NCI-H446 (cell line): ENCODE measurements at regions not wholly inside any gene's neighbourhood (a gene's known extent, or its start where the extent isn't known, plus 50 kb on each side); places are given as distances from the start of the nearest gene placed in this dataset.

ENCODE experiments used
- DNase-seq, 2 experiments: peaks; one replicate each; lab custom pipeline; 2025; lab: John Stamatoyannopoulos, UW

DNA sequence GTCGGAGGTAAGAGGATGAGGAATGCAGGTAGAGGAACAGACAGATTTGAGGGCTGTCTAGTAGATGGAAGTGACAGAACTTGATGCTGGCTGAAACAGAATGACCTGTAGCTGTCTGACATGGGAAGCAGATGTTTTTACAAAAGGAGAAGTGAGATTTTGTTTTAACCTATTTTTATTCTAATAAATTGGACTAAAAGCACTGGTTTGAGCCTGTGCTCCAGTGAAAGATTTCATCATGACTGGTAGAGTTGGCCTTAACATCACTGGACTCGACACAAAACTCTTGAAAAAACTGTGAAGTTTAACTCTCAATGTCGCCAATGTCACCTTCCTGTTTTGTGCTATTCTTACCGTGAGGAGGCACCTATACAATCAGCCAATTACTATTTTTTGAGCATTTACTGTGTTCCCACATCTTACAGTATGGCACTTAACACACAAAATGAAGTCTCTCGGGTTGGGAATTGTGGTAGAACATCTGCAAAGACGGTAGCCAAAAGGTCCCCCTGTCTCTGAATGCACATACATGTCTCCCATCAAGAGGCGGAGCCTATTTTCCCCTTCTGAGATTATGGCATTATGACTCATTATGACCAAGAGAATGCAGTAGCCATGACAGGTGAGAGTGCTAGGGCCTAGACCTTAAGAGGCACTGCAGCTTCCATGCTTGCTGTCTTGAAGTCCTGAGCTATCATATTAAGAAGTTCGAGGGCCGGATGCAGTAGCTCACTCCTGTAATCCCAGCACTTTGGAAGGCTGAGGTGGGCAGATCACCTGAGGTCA, 93.2 kb downstream of the FOXF2 start:
- DNase-seq, result no peak

DNA sequence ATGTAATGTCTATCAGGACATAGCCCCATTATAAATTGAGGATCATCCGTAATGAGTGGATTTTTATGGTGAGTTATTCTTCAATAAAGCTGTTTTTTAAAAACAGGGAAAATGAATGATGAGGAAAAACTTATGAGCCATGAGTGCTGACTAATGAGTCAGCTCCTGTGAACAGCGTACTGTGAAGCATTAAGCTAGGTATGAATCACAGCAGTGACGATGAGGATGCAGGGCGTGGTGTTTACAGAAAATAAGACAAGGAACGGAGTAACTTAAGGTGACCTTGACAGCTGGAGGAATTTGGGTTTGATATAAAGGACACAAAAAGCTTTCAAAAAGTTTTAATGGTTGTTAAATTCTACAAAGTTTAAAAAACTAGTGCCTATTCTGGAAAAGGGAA, 96.3 kb downstream of the FOXF2 start:
- no peak for DNase-seq

DNA sequence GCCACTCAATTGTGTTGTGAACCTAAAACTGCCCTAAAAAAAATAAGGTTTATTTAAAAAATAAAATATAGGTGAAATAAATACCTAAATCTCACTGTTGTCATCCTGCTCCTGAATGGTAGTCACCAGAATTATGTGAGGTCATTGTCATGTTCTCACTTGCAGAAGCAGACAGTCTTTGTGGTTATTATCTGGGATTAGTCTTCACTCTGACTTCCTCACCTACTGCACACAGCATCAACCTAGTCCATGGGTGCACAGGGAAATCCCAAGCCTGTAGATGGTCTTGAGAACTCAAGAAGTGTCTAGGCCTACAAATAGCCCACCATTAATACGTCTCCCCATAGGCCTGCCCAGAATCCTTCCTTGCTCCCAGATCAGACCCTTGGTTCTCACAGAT, 97.0 kb downstream of the FOXF2 start:
- DNase-seq, result no peak

DNA sequence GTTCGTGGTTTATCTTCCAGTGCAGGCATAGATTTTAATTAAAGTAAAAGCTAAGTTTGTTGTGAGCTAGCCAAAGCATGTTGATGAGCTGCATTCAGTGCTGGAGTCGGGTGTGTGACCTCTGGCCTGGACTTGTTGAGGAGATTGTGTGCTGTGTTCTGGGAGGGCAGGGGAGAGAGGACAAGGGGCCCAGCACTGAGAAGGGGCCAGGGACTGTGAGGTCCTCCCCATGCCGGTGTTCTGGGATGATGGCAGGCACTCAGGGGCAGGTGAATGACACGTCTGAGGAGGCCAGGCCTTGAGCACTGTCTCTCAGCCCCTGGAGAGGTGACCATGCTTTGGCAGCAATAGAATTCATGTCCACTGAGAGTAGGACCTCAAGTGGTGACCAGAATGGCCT, 97.9 kb downstream of the FOXF2 start:
- no peak for DNase-seq

DNA sequence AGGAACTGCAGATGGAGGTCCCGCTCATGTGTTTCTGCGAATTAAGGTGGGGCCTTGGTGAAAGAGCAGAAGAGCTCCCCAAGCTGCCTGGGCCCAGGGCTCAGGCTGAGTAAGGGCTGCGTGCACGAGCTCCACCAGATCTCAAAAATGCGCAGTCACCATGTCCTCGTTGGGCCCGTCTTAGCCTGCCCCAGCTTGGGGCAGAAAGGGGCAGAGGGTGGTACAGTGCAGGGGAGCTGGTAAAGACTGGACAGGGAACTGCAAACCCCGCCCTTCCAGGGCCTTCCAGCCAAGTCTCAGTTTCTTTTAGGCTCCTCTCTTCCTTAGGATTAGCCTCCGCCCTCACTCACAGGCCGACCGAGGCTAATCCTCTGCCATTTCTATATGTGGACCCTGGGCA, 101.6 kb downstream of the FOXF2 start:
- DNase-seq, result no peak

DNA sequence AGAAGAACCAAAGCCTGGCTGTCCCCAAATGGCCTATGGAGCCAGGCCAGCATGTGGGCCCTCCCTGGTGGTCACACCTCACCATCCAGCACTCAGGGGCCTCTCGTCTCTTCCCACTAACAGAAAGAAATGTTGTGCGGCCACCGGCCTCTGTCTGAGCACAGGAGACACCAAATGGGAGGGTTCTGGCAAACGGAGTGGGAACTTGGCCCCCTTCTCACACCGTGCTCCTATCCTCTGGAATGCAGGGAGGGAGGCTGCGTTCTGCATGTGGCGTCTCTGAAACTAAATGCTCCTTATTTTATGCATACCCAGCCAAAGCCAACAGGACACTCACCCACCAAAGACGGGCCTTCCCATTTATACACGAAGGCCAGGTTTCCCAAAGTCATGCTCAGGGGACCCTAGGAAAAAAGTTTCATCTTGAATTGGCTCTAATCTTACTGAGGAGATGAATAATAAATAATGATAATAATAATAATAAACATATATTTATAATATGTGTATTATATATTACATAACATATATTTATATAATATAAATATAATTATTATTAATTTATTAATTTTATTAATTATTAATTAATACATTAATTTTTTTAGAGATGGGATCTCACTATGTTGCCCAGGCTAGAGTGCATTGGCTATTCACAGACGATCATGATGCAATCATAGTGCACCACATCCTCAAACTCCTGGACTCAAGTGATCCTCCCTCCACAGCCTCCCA, 102.4 kb downstream of the FOXF2 start:
- DNase-seq, result no peak

GRCh38 chr6:1494671-1495070, 105.3 kb downstream of the FOXF2 start:
- DNase-seq, result peak in 1 of 2 experiments; percentile 53

DNA sequence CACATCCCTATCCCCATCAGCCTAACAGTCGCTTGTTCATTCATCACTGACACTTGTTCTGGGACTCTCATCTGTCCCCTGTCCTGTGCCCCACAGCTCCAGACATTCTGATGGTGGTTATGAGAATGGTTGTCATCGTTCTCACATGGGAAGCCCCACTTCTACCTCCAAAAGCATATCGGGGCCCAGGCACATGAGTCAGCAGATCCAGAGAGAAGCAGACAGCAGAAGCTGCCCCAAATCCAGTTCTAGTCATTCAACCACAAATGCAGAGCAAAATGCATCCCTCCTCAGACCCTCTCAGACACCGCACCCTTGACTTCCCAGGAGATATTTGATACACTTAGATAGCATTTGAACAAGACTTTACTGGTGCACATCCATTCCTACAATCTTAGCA, 106.0 kb downstream of the FOXF2 start:
- DNase-seq, result no peak

- no peak for DNase-seq
Measured at GRCh38 chr6:1496092-1496491, 106.7 kb downstream of the FOXF2 start.

DNA sequence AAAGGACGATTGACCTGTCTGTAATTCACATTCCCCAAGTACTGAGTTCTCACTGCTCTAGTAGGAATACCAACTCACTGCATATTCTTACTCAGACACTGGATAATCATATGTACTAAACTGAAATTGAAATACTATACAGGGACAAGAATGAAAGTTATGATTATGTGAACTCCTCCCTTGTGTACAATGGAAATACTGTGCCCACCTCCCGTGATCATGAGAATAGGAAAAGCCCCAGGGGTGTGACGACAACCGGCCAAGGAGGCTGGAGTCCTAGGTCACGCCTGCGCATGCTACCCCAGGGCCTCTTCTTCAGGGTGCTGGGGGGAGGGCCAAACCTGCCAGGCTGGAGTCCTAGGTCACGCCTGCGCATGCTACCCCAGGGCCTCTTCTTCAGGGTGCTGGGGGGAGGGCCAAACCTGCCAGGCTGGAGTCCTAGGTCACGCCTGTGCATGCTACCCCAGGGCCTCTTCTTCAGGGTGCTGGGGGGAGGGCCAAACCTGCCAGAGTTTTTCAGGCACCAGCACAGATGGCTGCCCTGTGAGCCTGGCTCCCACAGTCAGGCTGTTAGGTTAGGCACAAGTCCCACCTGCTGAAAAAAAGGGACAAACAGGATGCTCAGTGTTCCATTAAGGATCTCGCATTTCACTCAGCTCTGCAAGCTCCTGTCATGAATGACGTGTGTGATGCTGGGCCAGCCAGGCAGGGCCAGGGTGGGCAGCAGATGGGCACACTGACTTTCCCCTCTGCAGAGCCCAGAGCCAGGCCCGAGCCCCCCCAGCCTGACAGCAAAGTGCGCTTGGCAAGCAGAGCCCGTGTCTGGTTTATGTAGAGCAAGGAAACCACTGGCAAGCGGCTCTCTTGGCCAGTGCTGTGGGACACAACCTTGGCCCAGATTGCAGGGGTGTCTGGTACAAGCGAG, 107.7 kb downstream of the FOXF2 start:
- peak in 1 of 2 experiments; percentile 75 for DNase-seq

- no peak for DNase-seq
Measured at GRCh38 chr6:1497761-1498105, 108.4 kb downstream of the FOXF2 start.

DNA sequence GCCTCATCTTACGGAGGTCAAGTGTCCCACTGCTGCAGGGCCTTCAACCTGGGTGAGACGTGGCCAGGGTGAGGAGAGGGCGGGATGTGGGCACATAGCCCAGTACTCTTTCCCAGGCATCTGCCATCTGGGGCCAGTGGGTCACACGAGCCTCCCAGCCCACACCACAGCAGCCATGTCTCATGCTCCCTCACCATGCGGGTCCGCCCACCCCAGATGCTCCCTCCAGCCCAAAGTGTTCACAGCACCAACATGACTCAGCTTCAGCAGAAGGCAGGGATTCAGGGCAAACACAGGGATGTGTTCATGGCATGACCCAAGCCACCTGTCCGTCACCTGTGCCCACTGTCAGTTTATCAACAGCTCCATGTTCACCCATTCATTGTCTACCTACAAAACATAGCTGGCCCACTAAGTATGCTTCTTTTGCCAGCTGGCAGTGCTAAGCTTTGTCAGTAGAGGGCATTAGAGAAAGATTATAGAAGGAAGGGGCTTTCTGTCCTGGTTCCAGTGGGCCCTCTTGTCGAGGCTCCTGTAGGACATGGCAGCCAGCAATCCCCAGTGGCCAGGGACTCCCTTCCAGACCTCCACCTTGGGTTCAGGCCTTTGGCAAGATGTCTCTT, 109.2 kb downstream of the FOXF2 start:
- peak in 1 of 2 experiments; percentile 10 for DNase-seq

GRCh38 chr6:1499777-1500176, 109.9 kb upstream of the FOXC1 start:
- DNase-seq, result no peak

- no peak for DNase-seq
Measured at GRCh38 chr6:1500913-1501312, 108.8 kb upstream of the FOXC1 start.

DNA sequence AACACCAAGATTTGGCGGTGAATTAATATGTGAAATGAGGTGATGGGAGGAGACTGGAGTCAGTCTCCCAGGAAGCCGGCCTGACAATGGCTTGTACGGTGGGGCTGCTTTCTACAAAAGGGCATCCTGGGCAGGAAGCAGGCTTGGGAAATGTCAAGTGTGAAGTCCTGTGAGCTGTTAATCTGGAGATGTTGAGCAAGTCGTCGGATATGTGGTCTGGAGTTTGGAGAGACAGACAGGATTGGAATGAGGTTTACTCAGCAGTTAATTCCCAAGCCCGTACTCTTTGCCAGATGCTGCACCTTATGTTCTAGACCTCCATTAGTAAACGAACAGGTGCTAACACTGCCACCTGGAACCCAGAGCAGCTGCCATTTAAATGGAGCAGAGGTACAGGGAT, 107.7 kb upstream of the FOXC1 start:
- no peak for DNase-seq

DNA sequence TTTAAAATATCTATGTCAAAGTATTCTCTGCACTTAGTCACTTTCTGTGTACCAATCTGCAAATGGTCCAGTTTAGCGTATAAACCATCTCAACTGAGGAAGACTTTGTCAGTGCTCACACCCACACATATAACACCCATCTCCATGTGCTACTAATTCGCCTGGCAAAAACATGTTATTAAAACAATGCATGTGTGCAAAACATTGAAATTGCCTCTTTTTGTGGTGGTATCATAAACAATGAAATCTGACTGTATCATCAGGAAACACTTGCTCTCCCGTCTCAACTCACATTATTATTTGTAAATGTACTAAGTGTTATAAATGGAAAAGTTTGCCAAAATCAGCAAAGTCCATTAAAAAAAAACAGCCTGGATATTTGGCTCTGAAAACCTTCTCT, 105.9 kb upstream of the FOXC1 start:
- DNase-seq, result no peak

- no peak for DNase-seq
Measured at GRCh38 chr6:1504465-1504864, 105.2 kb upstream of the FOXC1 start.

- no peak for DNase-seq
Measured at GRCh38 chr6:1507251-1507650, 102.5 kb upstream of the FOXC1 start.

DNA sequence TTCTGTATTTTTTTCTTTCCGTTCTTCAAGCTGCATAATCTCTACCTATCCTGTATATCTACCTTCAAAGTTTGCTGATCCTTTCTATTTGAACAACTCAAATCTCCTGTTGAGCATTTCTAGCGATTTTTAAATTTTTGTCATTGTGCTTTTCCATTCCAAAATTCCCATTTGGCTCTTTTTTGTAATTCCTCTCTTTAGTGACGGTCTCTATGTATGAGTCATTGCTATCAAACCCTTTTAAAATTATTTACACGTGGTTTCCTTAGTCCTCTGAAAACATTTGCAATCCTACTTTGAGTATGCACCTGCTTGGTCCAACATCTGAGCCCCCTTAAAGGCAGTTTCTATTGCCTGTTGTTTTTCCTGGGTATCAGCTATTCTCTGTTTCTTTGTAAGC, 100.5 kb upstream of the FOXC1 start:
- no peak for DNase-seq

DNA sequence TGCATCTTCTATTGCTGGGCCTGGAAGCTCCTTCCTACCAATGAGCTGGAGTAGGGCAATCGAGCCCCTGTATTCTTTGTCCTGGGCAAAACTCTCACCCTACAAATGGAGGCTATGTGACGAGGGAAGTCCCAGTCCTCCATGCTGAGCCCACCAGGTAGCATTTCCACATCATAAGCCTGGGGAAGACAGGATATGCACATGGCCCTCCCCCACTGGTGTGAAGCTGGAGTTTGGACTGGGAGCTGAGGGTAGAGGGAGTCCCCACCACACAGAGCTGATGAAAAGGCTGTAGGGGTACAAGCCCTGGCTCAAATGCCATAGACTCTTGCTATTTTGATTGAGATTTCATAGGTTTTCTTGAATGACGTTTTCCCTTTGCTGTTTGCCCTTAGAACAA, 99.5 kb upstream of the FOXC1 start:
- no peak for DNase-seq

- no peak for DNase-seq
Measured at GRCh38 chr6:1513215-1513780, 96.4 kb upstream of the FOXC1 start.

DNA sequence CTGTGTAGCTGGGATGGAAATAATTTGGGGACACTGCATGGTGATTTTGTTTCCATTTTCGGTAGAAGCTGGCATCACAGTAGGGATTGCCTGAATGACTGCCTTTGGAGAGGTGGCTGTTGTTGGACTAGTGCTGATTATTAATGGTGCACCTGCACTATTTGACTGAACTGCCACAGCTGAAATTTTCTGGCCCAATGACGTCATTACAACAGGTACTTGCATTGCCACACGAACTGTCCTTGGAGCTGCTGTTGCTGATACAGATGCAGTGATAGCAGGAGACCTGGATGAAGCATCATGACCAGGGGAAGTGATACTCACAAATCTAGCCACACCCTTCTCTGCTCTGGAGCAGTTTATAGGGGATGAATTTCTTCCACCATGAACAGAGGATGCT, 95.6 kb upstream of the FOXC1 start:
- DNase-seq, result no peak
